HG03108 (cell line): ENCODE measurements at regions not wholly inside any gene's neighbourhood (a gene's known extent, or its start where the extent isn't known, plus 50 kb on each side); places are given as distances from the start of the nearest gene placed in this dataset.

Source experiments
- ATAC-seq: cut with Tn5 transposase; IDR thresholded peaks from one replicate; pipeline ENCODE4 v1.9.1; 2021; ENCODE audit warnings: moderate library complexity; ENCODE audit not compliant: unreplicated experiment

GRCh38 chr6:23002044-23002619, 432.8 kb downstream of the HDGFL1 start:
- no peak for ATAC-seq

- no peak for ATAC-seq
These were observed 434.5 kb downstream of the HDGFL1 start for GRCh38 chr6:23003671-23004467.

GRCh38 chr6:23006656-23007055, 437.3 kb downstream of the HDGFL1 start:
- ATAC-seq, result no peak

GRCh38 chr6:23011615-23012014, 442.2 kb downstream of the HDGFL1 start:
- no peak for ATAC-seq

- no peak for ATAC-seq
These were observed 444.4 kb downstream of the HDGFL1 start for GRCh38 chr6:23013776-23014175.

GRCh38 chr6:23016696-23017095, 447.3 kb downstream of the HDGFL1 start:
- no peak for ATAC-seq

- ATAC-seq, result no peak
These were observed 452.1 kb downstream of the HDGFL1 start for GRCh38 chr6:23021487-23021886.

- ATAC-seq, result no peak
These were observed 457.9 kb downstream of the HDGFL1 start for GRCh38 chr6:23027281-23027680.

- ATAC-seq, result no peak
These were observed 462.6 kb downstream of the HDGFL1 start for GRCh38 chr6:23031986-23032385.

GRCh38 chr6:23034926-23035325, 465.6 kb downstream of the HDGFL1 start:
- no peak for ATAC-seq

GRCh38 chr6:23036406-23036983, 467.1 kb downstream of the HDGFL1 start:
- ATAC-seq, result no peak

- ATAC-seq, result no peak
These were observed 471.5 kb downstream of the HDGFL1 start for GRCh38 chr6:23040899-23041298.

GRCh38 chr6:23045280-23045679, 475.9 kb downstream of the HDGFL1 start:
- no peak for ATAC-seq

GRCh38 chr6:23055523-23055922, 486.2 kb downstream of the HDGFL1 start:
- ATAC-seq, result no peak

- no peak for ATAC-seq
These were observed 504.5 kb downstream of the HDGFL1 start for GRCh38 chr6:23073821-23074220.

- ATAC-seq, result no peak
These were observed 508.4 kb downstream of the HDGFL1 start for GRCh38 chr6:23077772-23078171.

- ATAC-seq, result no peak
These were observed 512.3 kb downstream of the HDGFL1 start for GRCh38 chr6:23081701-23082100.

- no peak for ATAC-seq
These were observed 516.7 kb downstream of the HDGFL1 start for GRCh38 chr6:23086100-23086499.

- no peak for ATAC-seq
These were observed 518.1 kb downstream of the HDGFL1 start for GRCh38 chr6:23087471-23087870.

- no peak for ATAC-seq
These were observed 519.4 kb downstream of the HDGFL1 start for GRCh38 chr6:23088761-23089160.

GRCh38 chr6:23089981-23090380, 520.6 kb downstream of the HDGFL1 start:
- no peak for ATAC-seq

- ATAC-seq, result no peak
These were observed 522.4 kb downstream of the HDGFL1 start for GRCh38 chr6:23091795-23092194.
